Activated CD4-positive, alpha-beta memory T cell treated with anti-CD3 and anti-CD28 coated beads for 36 hours (primary cell): ENCODE measurements at regions not wholly inside any gene's neighbourhood (a gene's known extent, or its start where the extent isn't known, plus 50 kb on each side); places are given as distances from the start of the nearest gene placed in this dataset.

Experiments used
- CTCF ChIA-PET: fragments of 350-600 bp; sonication (Branson Sonifier 250); formaldehyde crosslinking; loops from one replicate; lab custom pipeline; 2021; ENCODE audit warnings: antibody characterized with exemption, inconsistent platforms; lab: Charles Lee
- POLR2A ChIA-PET: fragments of 350-600 bp; sonication (Branson Sonifier 250); formaldehyde crosslinking; loops from one replicate; lab custom pipeline; 2021; ENCODE audit warnings: antibody characterized with exemption; lab: Charles Lee
- DNase-seq: peaks from one replicate; pipeline ENCODE4 v3.0.0-alpha.2; 2020
- H3K27ac Mint-ChIP-seq: one replicate; pipeline ENCODE4 v1.8.0; 2021; ENCODE audit warnings: mixed read lengths
- H3K27me3 Mint-ChIP-seq: one replicate; pipeline ENCODE4 v1.8.0; 2021; ENCODE audit warnings: mixed read lengths
- H3K36me3 Mint-ChIP-seq: one replicate; pipeline ENCODE4 v1.8.0; 2021; ENCODE audit warnings: mixed read lengths
- H3K4me1 Mint-ChIP-seq: one replicate; pipeline ENCODE4 v1.8.0; 2021; ENCODE audit warnings: low read depth, mixed read lengths
- H3K4me3 Mint-ChIP-seq: one replicate; pipeline ENCODE4 v1.8.0; 2021; ENCODE audit warnings: mild to moderate bottlenecking, mixed read lengths
- H3K9me3 Mint-ChIP-seq: one replicate; pipeline ENCODE4 v1.8.0; 2021; ENCODE audit warnings: mixed read lengths
- intact Hi-C: fragments of 100-400 bp; cut with micrococcal nuclease; formaldehyde crosslinking; loops from one replicate; pipeline ENCODE4 v1.15.1; 2023

DNA sequence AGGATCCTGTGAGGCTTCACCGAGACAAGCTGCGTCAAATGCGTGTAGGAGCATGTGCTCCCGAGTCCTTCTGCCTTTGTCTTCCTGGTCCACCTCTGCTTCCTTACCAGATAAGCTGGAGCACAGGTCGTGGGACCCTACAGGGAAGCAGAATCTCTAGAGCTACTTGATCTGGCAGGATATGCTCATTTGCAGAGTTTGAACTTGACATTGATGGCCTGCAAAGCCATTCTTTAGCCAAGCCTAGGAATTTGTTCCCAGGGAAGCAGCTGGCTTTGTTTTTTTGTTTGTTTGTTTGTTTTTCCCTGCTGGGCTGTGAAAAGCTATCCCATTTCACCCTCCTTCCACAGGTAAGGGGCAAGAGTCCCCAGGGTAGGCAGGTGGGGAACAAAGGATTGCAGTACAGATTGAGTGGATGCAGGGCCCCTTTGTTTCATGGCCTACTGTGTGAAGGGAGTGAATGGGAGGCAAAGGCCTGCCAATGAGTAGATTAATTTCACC, 200.0 kb upstream of the BMPER start:
- H3K4me3 Mint-ChIP-seq, result no peak overlapping the region
- ChIA-PET CTCF (no interaction called here), POLR2A (no interaction called here)
- no peaks in the 10 kb centered on the region for H3K4me1 Mint-ChIP-seq
- intact Hi-C loops, result no loop called here
- H3K27me3 Mint-ChIP-seq, result no peaks in the 10 kb centered on the region
- DNase-seq, result no peak
- peaks cover 26% of the 10 kb centered on the region for H3K9me3 Mint-ChIP-seq
- H3K36me3 Mint-ChIP-seq, result peaks cover 15% of the 10 kb centered on the region
- H3K27ac Mint-ChIP-seq, result no peak overlapping the region

DNA sequence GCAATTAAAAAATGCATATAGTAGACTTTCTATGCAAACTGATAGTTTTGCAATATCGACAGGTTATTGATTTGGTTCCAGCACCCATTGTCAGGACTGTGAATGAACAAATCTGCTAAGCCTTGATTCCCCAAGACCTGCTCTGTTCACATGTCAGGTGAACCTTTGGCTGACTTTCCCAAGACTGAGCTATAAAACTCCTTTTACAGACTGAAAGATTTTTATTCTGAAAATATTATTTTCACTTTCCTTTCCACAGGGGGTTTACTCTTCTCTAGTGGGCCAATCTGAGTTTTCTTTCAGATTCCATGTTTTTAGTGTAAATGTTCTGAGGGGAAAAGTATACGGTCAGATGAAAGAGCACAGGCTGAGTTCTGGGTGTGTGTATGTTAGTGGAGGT, 199.2 kb upstream of the BMPER start:
- Mint-ChIP-seq H3K4me3 (no peak overlapping the region), H3K9me3 (peaks cover 18% of the 10 kb centered on the region)

DNA sequence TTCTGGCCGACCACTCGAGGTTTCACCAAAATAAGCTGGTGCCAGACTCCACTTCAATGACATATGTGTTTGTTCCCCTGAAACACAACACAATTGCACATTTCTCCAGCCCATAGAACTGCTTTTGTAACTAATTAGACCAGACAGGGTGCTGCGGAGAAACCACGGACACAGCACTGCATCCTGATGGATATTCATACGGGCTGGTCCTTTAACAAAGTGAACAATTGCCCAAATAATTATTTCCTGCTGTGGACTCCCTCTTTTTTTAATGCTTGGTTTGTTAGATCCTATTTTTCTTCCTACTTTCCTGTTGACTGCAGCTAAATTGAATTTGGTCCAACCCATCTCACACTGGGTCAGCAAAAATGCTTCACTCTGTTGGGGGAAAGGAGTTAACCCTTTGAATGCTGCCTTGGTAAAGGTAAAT, 198.6 kb upstream of the BMPER start:
- Mint-ChIP-seq H3K27me3 (no peaks in the 10 kb centered on the region), H3K4me1 (no peaks in the 10 kb centered on the region), H3K4me3 (no peak overlapping the region), H3K27ac (no peak overlapping the region), H3K36me3 (peaks cover 6% of the 10 kb centered on the region), H3K9me3 (peaks cover 12% of the 10 kb centered on the region)
- ChIA-PET POLR2A (no interaction called here), CTCF (no interaction called here)
- intact Hi-C loops, result no loop called here
- no peak for DNase-seq

More for the DNA sequence above, 199.2 kb upstream of the BMPER start:
- Mint-ChIP-seq H3K36me3 (peaks cover 9% of the 10 kb centered on the region), H3K27ac (no peak overlapping the region), H3K27me3 (no peaks in the 10 kb centered on the region), H3K4me1 (no peaks in the 10 kb centered on the region)
- ChIA-PET POLR2A (no interaction called here), CTCF (no interaction called here)
- no peak for DNase-seq
- intact Hi-C loops, result no loop called here

GRCh38 chr7:33707427-33707826, 197.9 kb upstream of the BMPER start:
- Mint-ChIP-seq H3K4me1 (no peaks in the 10 kb centered on the region), H3K27ac (no peak overlapping the region), H3K27me3 (no peaks in the 10 kb centered on the region), H3K36me3 (peaks cover 2% of the 10 kb centered on the region), H3K9me3 (peaks cover 5% of the 10 kb centered on the region), H3K4me3 (no peak overlapping the region)
- intact Hi-C loops, result no loop called here
- POLR2A ChIA-PET, result no interaction called here
- DNase-seq, result no peak
- CTCF ChIA-PET, result no interaction called here

DNA sequence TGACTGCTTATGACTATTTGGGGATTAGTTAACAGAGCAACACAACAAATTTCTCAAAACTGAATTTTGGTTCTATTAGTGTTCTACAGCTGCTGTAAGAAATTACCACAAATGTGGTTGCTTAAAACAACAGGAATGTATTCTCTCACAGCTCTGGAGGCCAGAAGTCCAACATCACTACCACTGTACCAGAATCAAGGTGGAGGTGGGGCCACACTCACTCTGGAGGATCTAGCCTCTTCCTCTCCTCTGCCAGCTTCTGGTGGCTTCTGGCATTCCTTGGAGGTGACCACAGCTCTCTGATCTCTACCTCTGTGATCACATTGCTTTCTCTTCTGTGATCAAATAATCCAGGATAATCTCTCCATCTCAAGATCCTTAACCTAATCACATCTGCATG, 194.7 kb upstream of the BMPER start:
- H3K4me3 Mint-ChIP-seq, result no peak overlapping the region
- no peak overlapping the region for H3K27ac Mint-ChIP-seq
- POLR2A ChIA-PET, result no interaction called here
- no peaks in the 10 kb centered on the region for H3K9me3 Mint-ChIP-seq
- H3K4me1 Mint-ChIP-seq, result no peaks in the 10 kb centered on the region
- H3K36me3 Mint-ChIP-seq, result no peaks in the 10 kb centered on the region
- intact Hi-C loops, result no loop called here
- H3K27me3 Mint-ChIP-seq, result no peaks in the 10 kb centered on the region
- DNase-seq, result no peak
- CTCF ChIA-PET, result no interaction called here

- CTCF ChIA-PET, result no interaction called here
- no peaks in the 10 kb centered on the region for H3K27me3 Mint-ChIP-seq
- intact Hi-C loops, result no loop called here
These were observed 193.9 kb upstream of the BMPER start for GRCh38 chr7:33711231-33712019.

DNA sequence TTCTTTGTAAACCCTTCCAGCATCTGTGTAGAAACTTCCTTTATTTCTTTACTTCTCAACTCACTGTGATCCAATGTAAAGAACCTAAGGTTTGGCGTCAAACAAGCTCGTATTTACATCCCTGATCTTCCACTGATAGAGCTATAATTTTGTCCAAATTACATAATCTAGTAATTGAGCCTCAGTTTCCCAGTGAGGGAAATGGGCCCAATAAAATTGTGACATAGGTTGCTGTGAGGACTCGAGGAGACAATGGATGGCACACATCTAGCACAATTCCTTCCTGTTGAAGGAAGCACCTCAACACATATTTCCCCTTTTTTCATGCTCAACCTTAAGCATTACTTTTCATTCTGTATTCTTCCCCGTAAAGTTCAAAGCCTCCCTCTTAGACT, 193.3 kb upstream of the BMPER start:
- no peak for DNase-seq
- no peaks in the 10 kb centered on the region for H3K9me3 Mint-ChIP-seq
- intact Hi-C loops, result no loop called here
- POLR2A ChIA-PET, result no interaction called here
- no peaks in the 10 kb centered on the region for H3K36me3 Mint-ChIP-seq
- no peaks in the 10 kb centered on the region for H3K27me3 Mint-ChIP-seq
- H3K4me1 Mint-ChIP-seq, result no peaks in the 10 kb centered on the region
- H3K27ac Mint-ChIP-seq, result no peak overlapping the region
- CTCF ChIA-PET, result no interaction called here
- H3K4me3 Mint-ChIP-seq, result no peak overlapping the region

More at GRCh38 chr7:33711231-33712019, 193.9 kb upstream of the BMPER start:
- Mint-ChIP-seq H3K4me3 (no peak overlapping the region), H3K27ac (no peak overlapping the region), H3K4me1 (no peaks in the 10 kb centered on the region), H3K36me3 (no peaks in the 10 kb centered on the region), H3K9me3 (no peaks in the 10 kb centered on the region)
- POLR2A ChIA-PET, result no interaction called here
- no peak for DNase-seq

GRCh38 chr7:33714208-33714607, 191.1 kb upstream of the BMPER start:
- Mint-ChIP-seq H3K9me3 (no peaks in the 10 kb centered on the region), H3K27me3 (no peaks in the 10 kb centered on the region), H3K36me3 (no peaks in the 10 kb centered on the region), H3K27ac (no peak overlapping the region), H3K4me1 (no peaks in the 10 kb centered on the region), H3K4me3 (no peak overlapping the region)
- DNase-seq, result no peak
- ChIA-PET POLR2A (no interaction called here), CTCF (no interaction called here)
- intact Hi-C loops, result no loop called here

GRCh38 chr7:33716581-33717477, 188.5 kb upstream of the BMPER start:
- ChIA-PET CTCF (interaction anchor here (1.2 kb wide), 1 partner anchor 870 kb away, joined by 4 read pairs; no protein-coding TSS in a partner anchor), POLR2A (no interaction called here)
- H3K4me3 Mint-ChIP-seq, result no peak overlapping the region
- no peak overlapping the region for H3K27ac Mint-ChIP-seq
- H3K4me1 Mint-ChIP-seq, result no peaks in the 10 kb centered on the region
- H3K9me3 Mint-ChIP-seq, result no peaks in the 10 kb centered on the region
- intact Hi-C loops, result no loop called here
- H3K27me3 Mint-ChIP-seq, result no peaks in the 10 kb centered on the region
- DNase-seq, result no peak
- H3K36me3 Mint-ChIP-seq, result peaks cover 1% of the 10 kb centered on the region

DNA sequence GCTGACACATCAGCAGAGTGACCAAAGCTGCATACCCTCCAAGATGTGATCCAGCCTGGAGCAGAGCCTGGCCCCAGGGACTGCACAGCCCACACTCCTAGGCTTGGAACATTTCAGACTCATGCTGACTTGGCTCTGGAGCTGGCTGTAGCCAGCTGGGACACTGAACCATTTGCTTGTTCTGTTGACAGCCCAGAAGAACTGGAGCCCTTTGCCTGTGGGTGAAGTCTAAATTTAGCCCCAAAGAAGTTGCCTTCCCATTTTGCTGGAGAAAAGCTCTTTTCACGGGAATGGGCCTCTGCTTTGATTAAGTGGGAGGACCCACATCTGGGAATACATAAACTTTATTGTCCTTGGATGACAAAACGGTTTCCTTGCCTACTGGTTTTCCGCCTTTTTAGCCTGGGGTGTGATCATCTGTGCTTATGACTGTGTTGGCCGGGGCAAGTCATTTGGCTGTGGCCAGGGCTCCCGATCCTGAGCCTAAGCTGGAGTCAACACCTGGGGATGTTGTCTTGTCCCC, 186.2 kb upstream of the BMPER start:
- no peaks in the 10 kb centered on the region for H3K27me3 Mint-ChIP-seq
- peaks cover 1% of the 10 kb centered on the region for H3K36me3 Mint-ChIP-seq
- DNase-seq, result no peak
- H3K27ac Mint-ChIP-seq, result no peak overlapping the region
- ChIA-PET CTCF (interaction anchor here (0.7 kb wide), 1 partner anchor 277 kb away, joined by 3 read pairs; no protein-coding TSS in a partner anchor), POLR2A (no interaction called here)
- no peak overlapping the region for H3K4me3 Mint-ChIP-seq
- H3K9me3 Mint-ChIP-seq, result no peaks in the 10 kb centered on the region
- H3K4me1 Mint-ChIP-seq, result no peaks in the 10 kb centered on the region
- intact Hi-C loops, result no loop called here

- DNase-seq, result no peak
- H3K4me1 Mint-ChIP-seq, result no peaks in the 10 kb centered on the region
- ChIA-PET POLR2A (no interaction called here), CTCF (no interaction called here)
- peaks cover 1% of the 10 kb centered on the region for H3K36me3 Mint-ChIP-seq
- H3K9me3 Mint-ChIP-seq, result no peaks in the 10 kb centered on the region
- no peaks in the 10 kb centered on the region for H3K27me3 Mint-ChIP-seq
- intact Hi-C loops, result no loop called here
- H3K27ac Mint-ChIP-seq, result no peak overlapping the region
- no peak overlapping the region for H3K4me3 Mint-ChIP-seq
These were observed 185.2 kb upstream of the BMPER start for GRCh38 chr7:33720139-33720538.

- CTCF ChIA-PET, result no interaction called here
- Mint-ChIP-seq H3K4me3 (no peak overlapping the region), H3K27me3 (no peaks in the 10 kb centered on the region), H3K4me1 (no peaks in the 10 kb centered on the region), H3K36me3 (peaks cover 1% of the 10 kb centered on the region), H3K27ac (no peak overlapping the region), H3K9me3 (no peaks in the 10 kb centered on the region)
- intact Hi-C loops, result no loop called here
- DNase-seq, result no peak
- POLR2A ChIA-PET, result no interaction called here
These were observed 184.5 kb upstream of the BMPER start for GRCh38 chr7:33720870-33721269.
